MM.1S (cell line): ENCODE measurements at regions not wholly inside any gene's neighbourhood (a gene's known extent, or its start where the extent isn't known, plus 50 kb on each side); places are given as distances from the start of the nearest gene placed in this dataset.
"Not testable (repeated sequence)": the region's sequence is repeated elsewhere in the genome, so short reads cannot be mapped to it uniquely, and the experiment has no call there.

Experiments used
- DNase-seq: peaks from one replicate; pipeline ENCODE4 v3.0.0-alpha.2; 2015
- H2AFZ ChIP-seq: fragments of 300-600 bp; sonication (generic); 2 replicates; pipeline ENCODE4 v1.6.0; 2016; ENCODE audit warnings: antibody characterized with exemption, low read length
- H3F3A ChIP-seq: fragments of 300-600 bp; sonication (generic); 2 replicates; pipeline ENCODE4 v1.6.1; 2016; ENCODE audit warnings: mild to moderate bottlenecking, antibody characterized with exemption, low read length, moderate library complexity, mixed read lengths; ENCODE audit not compliant: insufficient read depth
- H3K27ac ChIP-seq: fragments of 300-600 bp; sonication (generic); 2 replicates; pipeline ENCODE4 v1.5.1; 2016; ENCODE audit warnings: mild to moderate bottlenecking, low read length
- H3K27me3 ChIP-seq: fragments of 300-600 bp; sonication (generic); replicated peaks from 2 replicates; pipeline ENCODE4 v1.6.0; 2016; ENCODE audit warnings: low read length; ENCODE audit not compliant: insufficient read depth
- H3K36me3 ChIP-seq: fragments of 300-600 bp; sonication (generic); replicated peaks from 2 replicates; pipeline ENCODE4 v1.6.1; 2016; ENCODE audit warnings: mild to moderate bottlenecking, low read length, mixed read lengths; ENCODE audit not compliant: insufficient read depth
- H3K4me1 ChIP-seq: fragments of 300-600 bp; sonication (generic); 2 replicates; pipeline ENCODE4 v1.6.1; 2016; ENCODE audit warnings: low read length, mixed read lengths
- H3K4me2 ChIP-seq: fragments of 300-600 bp; sonication (generic); 2 replicates; pipeline ENCODE4 v1.6.0; 2016; ENCODE audit warnings: low read depth, low read length
- H3K4me3 ChIP-seq: fragments of 300-600 bp; sonication (generic); 2 replicates; pipeline ENCODE4 v1.5.1; 2016; ENCODE audit warnings: low read length, mixed read lengths
- H3K79me2 ChIP-seq: fragments of 300-600 bp; sonication (generic); 2 replicates; pipeline ENCODE4 v1.6.1; 2016; ENCODE audit warnings: mixed run types, low read length, mixed read lengths
- H3K9ac ChIP-seq: fragments of 300-600 bp; sonication (generic); 2 replicates; pipeline ENCODE4 v1.6.1; 2016; ENCODE audit warnings: low read length, mixed read lengths
- H3K9me2 ChIP-seq: fragments of 300-600 bp; sonication (generic); replicated peaks from 2 replicates; pipeline ENCODE4 v1.6.1; 2016; ENCODE audit warnings: mild to moderate bottlenecking, low read length, mixed read lengths; ENCODE audit not compliant: insufficient read depth
- H3K9me3 ChIP-seq: fragments of 300-600 bp; sonication (generic); replicated peaks from 2 replicates; pipeline ENCODE4 v1.6.1; 2016; ENCODE audit warnings: mild to moderate bottlenecking, low read length, mixed read lengths; ENCODE audit not compliant: insufficient read depth
- H4K20me1 ChIP-seq: fragments of 300-600 bp; sonication (generic); 2 replicates; pipeline ENCODE4 v1.6.1; 2016; ENCODE audit warnings: mild to moderate bottlenecking, low read length, moderate library complexity, mixed read lengths; ENCODE audit not compliant: insufficient read depth
- EZH2 ChIP-seq: fragments of 300-600 bp; sonication (generic); optimal IDR thresholded peaks from 2 replicates; pipeline ENCODE3; 2017; ENCODE audit warnings: low read depth, mild to moderate bottlenecking, antibody characterized with exemption, low read length, mixed read lengths
- EZH2phosphoT487 ChIP-seq: fragments of 300-600 bp; sonication (generic); IDR thresholded peaks from 2 replicates; pipeline ENCODE4 v1.6.1; 2018; ENCODE audit warnings: antibody characterized with exemption, low read length
- TF ChIP-seq, protein P1 (sequence below): fragments of 300-600 bp; sonication (generic); IDR thresholded peaks from 2 replicates; pipeline ENCODE4 v1.5.1; 2016; ENCODE audit warnings: antibody characterized with exemption, low read length, mixed read lengths

DNA sequence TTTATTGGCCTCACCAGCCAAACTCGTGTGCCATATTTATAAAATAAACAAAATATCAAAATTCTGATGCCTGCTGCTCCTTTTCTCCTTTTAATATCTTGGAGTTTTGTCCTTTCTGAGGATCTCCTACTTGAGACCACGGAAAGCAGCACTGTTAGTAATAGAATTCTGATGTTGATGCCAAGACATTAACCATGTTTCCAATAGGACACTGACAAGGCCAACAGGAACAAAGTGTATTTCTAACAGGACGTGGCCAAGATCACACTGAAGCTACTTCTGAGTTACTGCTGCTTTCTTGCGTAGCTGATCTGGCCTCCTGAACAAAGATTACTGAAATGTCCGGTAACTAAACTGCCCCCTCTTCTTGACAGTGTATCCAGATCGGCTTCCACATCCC lies 848.5 kb downstream of the TTLL7 start:
- not testable (repeated sequence) for H3K9ac ChIP-seq, H3K9me3 ChIP-seq, DNase-seq, H3K79me2 ChIP-seq, H3K9me2 ChIP-seq, H3F3A ChIP-seq, H3K4me2 ChIP-seq, H3K4me1 ChIP-seq, H3K36me3 ChIP-seq, H4K20me1 ChIP-seq, H3K4me3 ChIP-seq, H2AFZ ChIP-seq, H3K27ac ChIP-seq, H3K27me3 ChIP-seq

DNA sequence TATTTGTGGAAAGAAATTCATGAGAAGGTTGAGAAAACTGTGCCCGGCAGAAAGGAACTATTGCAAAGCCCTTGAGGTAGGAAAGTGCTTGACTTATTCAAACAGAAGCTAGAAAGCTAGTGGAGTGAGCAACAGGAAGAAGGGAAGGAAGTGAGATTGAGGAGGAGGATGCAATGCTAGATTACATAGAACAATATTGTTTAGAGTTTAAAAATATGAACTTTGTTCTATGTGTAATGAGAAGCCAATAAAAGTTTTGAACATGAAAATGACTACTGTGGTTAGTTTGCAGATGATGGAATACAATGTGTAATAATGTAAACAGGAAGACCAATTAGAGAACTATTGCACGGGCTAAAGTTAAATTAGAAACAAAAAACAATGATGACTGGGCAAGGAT lies 853.1 kb downstream of the TTLL7 start:
- H3K79me2 ChIP-seq, H3K9ac ChIP-seq, DNase-seq, H3K9me3 ChIP-seq, H3K27me3 ChIP-seq, H2AFZ ChIP-seq, H3K36me3 ChIP-seq, H3K4me3 ChIP-seq, H4K20me1 ChIP-seq, H3K27ac ChIP-seq, H3K4me1 ChIP-seq, H3K9me2 ChIP-seq, H3K4me2 ChIP-seq, H3F3A ChIP-seq: not testable (repeated sequence)

DNA sequence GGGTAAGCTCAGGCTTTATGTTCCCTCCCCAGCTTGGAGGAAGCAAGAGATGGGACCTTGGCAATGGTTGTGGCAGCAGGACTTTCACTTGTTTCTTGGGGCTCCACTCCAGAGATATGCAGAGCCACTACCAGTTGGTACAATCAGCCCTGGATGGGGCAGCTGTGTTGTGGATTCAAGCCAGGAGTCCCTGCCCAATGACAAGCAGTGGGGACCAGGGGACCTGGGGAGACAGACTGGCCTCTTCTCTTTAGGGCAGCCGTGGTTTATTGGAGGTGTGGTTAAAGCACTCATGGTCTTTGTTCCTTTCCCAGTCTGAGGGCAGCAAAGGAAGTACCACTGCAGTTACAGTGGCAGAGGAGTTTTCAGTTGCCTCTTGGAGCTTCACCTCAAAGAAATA lies 856.1 kb downstream of the TTLL7 start:
- not testable (repeated sequence) for H3K79me2 ChIP-seq, H3K27ac ChIP-seq, DNase-seq, H3K4me1 ChIP-seq, H3F3A ChIP-seq, H2AFZ ChIP-seq, H3K9ac ChIP-seq, H3K4me2 ChIP-seq, H3K4me3 ChIP-seq, H3K9me3 ChIP-seq, H3K36me3 ChIP-seq, H3K27me3 ChIP-seq, H4K20me1 ChIP-seq, H3K9me2 ChIP-seq

DNA sequence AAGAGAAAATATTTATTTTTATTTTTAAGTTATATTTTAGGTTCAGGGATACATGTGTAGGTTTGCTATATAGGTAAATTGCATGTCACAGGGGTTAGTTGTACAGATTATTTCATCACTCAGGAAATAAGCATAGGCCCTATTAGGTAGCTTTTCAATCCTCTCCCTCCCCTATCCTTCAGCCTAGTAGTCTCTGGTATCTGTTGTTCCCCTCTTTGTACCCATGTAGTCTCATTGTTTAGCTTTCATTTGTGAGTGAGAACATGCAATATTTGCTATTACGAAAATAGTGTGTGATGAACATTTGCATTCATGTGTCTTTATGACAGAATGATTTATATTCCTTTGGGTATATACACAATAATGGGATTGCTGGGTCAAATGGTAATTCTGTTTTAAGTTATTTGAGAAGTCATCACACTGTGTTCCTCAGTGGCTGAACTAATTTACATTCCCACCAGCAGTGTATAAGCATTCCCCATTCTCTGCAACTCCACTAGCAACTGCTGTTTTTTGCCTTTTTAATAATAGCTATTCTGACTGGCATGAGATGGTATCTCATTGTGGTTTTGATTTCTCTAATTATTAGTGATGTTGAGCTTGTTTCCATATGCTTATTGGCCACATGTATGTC lies 863.3 kb downstream of the TTLL7 start:
- H3K4me2 ChIP-seq, H3K79me2 ChIP-seq, H3K27me3 ChIP-seq, H4K20me1 ChIP-seq, H3K9ac ChIP-seq, H3K9me2 ChIP-seq, H2AFZ ChIP-seq, H3K36me3 ChIP-seq, H3K4me1 ChIP-seq, H3K4me3 ChIP-seq, H3K27ac ChIP-seq, H3F3A ChIP-seq, H3K9me3 ChIP-seq, DNase-seq: not testable (repeated sequence)

DNA sequence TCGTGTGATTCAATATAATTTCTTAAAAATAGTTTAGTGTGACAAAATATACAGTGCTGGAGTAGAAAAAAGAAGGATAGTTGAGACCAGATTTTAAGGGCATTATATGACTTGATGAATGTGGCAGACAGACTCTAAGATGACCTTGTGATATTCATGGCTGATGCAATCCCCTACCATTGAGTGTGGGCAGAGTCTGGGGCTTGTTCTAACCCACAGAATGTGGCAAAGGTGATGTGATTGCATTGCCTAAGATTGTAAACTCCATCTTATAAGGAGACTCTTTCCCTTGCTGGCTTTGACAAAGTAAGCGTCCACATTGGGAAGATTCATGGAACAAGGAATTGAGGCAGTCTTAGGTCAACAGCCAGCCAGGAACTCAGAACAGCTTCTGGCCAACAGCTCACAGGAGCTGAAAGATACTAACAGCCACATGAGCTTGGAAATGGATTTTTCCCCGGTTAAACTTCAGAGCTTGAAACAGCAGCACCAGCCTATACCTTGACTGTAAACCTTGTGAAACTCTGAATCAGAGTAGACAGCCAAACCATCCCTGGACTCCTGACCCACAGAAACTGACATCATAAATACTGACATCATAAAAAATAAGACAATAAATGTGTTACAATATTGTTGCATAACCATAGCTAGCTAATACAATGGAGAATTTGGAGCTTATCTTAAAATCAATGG lies 864.5 kb downstream of the TTLL7 start:
- not testable (repeated sequence) for H3F3A ChIP-seq, H3K4me3 ChIP-seq, H3K9ac ChIP-seq, H3K4me2 ChIP-seq, DNase-seq, H3K27ac ChIP-seq, H3K9me2 ChIP-seq, H3K4me1 ChIP-seq, H3K36me3 ChIP-seq, H4K20me1 ChIP-seq, H3K9me3 ChIP-seq, H2AFZ ChIP-seq, H3K79me2 ChIP-seq, H3K27me3 ChIP-seq

DNA sequence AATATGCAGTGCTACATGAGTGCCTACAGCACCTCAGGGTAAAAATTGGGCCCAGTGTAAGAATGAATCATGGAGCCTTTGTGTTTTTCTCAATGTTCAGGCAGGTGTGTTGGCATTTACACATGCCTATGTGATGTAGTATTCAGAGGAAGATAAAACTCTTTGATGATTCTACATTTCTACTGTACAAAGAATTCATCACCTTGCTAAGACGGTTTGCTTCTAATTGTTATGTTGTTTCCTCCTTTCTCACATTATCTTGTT lies 867.3 kb downstream of the TTLL7 start:
- no peak overlapping the region for H3K4me3 ChIP-seq
- no peaks in the 10 kb centered on the region for H3K27me3 ChIP-seq
- no peaks in the 10 kb centered on the region for H3F3A ChIP-seq
- no peak overlapping the region for H2AFZ ChIP-seq
- no peak overlapping the region for H3K27ac ChIP-seq
- H3K79me2 ChIP-seq, result no peaks in the 10 kb centered on the region
- H3K9me3 ChIP-seq, result no peaks in the 10 kb centered on the region
- no peaks in the 10 kb centered on the region for H3K4me1 ChIP-seq
- no peaks in the 10 kb centered on the region for H4K20me1 ChIP-seq
- no peak overlapping the region for H3K9ac ChIP-seq
- H3K4me2 ChIP-seq, result no peak overlapping the region
- H3K9me2 ChIP-seq, result no peaks in the 10 kb centered on the region
- H3K36me3 ChIP-seq, result no peaks in the 10 kb centered on the region
- DNase-seq, result no peak
- TF ChIP-seq, protein P1, sequence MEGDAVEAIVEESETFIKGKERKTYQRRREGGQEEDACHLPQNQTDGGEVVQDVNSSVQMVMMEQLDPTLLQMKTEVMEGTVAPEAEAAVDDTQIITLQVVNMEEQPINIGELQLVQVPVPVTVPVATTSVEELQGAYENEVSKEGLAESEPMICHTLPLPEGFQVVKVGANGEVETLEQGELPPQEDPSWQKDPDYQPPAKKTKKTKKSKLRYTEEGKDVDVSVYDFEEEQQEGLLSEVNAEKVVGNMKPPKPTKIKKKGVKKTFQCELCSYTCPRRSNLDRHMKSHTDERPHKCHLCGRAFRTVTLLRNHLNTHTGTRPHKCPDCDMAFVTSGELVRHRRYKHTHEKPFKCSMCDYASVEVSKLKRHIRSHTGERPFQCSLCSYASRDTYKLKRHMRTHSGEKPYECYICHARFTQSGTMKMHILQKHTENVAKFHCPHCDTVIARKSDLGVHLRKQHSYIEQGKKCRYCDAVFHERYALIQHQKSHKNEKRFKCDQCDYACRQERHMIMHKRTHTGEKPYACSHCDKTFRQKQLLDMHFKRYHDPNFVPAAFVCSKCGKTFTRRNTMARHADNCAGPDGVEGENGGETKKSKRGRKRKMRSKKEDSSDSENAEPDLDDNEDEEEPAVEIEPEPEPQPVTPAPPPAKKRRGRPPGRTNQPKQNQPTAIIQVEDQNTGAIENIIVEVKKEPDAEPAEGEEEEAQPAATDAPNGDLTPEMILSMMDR, result no peak
- TF ChIP-seq EZH2phosphoT487 (no peak), EZH2 (no peak)
